AG04450 (cell line): ENCODE measurements at regions not wholly inside any gene's neighbourhood (a gene's known extent, or its start where the extent isn't known, plus 50 kb on each side); places are given as distances from the start of the nearest gene placed in this dataset.

Source experiments
- CTCF ChIA-PET: fragments of 300-600, 350-600 bp; formaldehyde crosslinking; extraction: SDS; loops from one replicate; lab custom pipeline; 2022; ENCODE audit warnings: antibody characterized with exemption, inconsistent platforms; lab: Charles Lee
- POLR2A ChIA-PET: fragments of 350-600 bp; formaldehyde crosslinking; extraction: SDS; loops from one replicate; lab custom pipeline; 2021; ENCODE audit warnings: antibody characterized with exemption, inconsistent platforms; lab: Yijun Ruan, JAX
- DNase-seq: peaks from one replicate; pipeline ENCODE4 v3.0.0-alpha.2; 2011; ENCODE audit warnings: low read depth, low spot score
- H3K27ac ChIP-seq: one replicate; pipeline ENCODE4 v1.5.1; 2012; ENCODE audit warnings: low read depth, low read length, control low read depth
- H3K27me3 ChIP-seq: one replicate; pipeline ENCODE4 v1.6.0; 2012; ENCODE audit warnings: low read length; ENCODE audit not compliant: control insufficient read depth, insufficient read depth
- H3K4me3 ChIP-seq: 2 replicates; pipeline ENCODE4 v1.5.1; 2011; ENCODE audit warnings: mild to moderate bottlenecking, low read depth, low read length, control low read depth
- H3K9me3 ChIP-seq: 2 replicates; pipeline ENCODE4 v1.5.1; 2012; ENCODE audit warnings: low read length; ENCODE audit not compliant: control insufficient read depth, insufficient read depth
- CTCF ChIP-seq: IDR thresholded peaks from 2 replicates; pipeline ENCODE4 v1.5.1; 2011; ENCODE audit warnings: low read depth, low read length, control low read depth, inconsistent platforms

DNA sequence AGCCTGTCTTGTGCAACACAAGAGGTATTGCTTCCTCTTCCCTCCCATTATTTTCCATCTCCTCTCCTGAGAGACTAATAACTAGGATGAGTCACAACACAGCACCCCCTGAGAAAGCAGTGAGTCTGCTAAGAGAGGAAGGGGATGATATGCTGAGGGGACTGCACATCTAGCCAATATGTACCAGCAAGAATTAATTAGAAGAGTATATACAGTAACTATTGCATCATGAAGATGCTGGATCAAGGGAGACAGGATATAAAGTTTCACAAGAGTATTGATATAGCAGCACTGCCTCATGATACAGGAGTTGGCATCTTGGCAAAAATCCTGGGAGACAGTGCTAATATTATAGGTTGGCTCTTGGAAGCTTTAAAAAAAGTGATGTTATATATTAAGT, 289.9 kb upstream of the RBMS1 start:
- POLR2A ChIA-PET = no interaction called here
- no peaks in the 10 kb centered on the region for H3K27me3 ChIP-seq
- no peaks in the 10 kb centered on the region for H3K9me3 ChIP-seq
- no peak overlapping the region for H3K27ac ChIP-seq
- no peak overlapping the region for H3K4me3 ChIP-seq
- CTCF ChIA-PET = no interaction called here
- no peak for TF ChIP-seq CTCF
- no peak for DNase-seq

DNA sequence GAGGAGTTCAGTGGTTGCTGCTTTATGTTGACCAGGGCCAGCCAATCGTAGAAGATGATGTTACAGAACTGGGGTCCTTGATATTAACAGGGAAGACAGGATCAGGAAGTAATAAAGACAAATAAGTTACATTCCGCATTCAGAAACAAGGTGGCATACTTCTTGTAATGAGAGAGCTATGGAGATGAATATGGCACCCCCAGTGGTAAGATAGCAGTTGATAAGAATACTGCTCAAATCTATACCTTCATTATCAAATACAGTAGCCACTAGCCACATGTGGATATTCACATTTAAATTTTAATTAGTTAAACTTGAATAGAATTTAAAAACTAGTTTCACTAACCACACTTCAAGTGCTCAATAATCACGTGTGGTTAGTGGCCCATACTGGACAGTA, 290.4 kb upstream of the RBMS1 start:
- H3K27ac ChIP-seq = no peak overlapping the region
- ChIA-PET CTCF (no interaction called here), POLR2A (no interaction called here)
- no peak overlapping the region for H3K4me3 ChIP-seq
- DNase-seq = no peak
- no peaks in the 10 kb centered on the region for H3K9me3 ChIP-seq
- H3K27me3 ChIP-seq = no peaks in the 10 kb centered on the region
- no peak for TF ChIP-seq CTCF

GRCh38 chr2:160790738-160791137, 297.1 kb upstream of the RBMS1 start:
- Histone ChIP-seq H3K4me3 (no peak overlapping the region), H3K27me3 (no peaks in the 10 kb centered on the region), H3K9me3 (no peaks in the 10 kb centered on the region), H3K27ac (no peak overlapping the region)
- POLR2A ChIA-PET = no interaction called here
- no peak for DNase-seq
- no peak for TF ChIP-seq CTCF
- CTCF ChIA-PET = no interaction called here

GRCh38 chr2:160791884-160792283, 298.3 kb upstream of the RBMS1 start:
- CTCF ChIA-PET = no interaction called here

GRCh38 chr2:160792837-160793236, 299.2 kb upstream of the RBMS1 start:
- no peak for TF ChIP-seq CTCF
- ChIA-PET POLR2A (no interaction called here), CTCF (no interaction called here)
- H3K4me3 ChIP-seq = no peak overlapping the region
- DNase-seq = no peak
- no peak overlapping the region for H3K27ac ChIP-seq
- no peaks in the 10 kb centered on the region for H3K27me3 ChIP-seq
- H3K9me3 ChIP-seq = no peaks in the 10 kb centered on the region

More at GRCh38 chr2:160791884-160792283, 298.3 kb upstream of the RBMS1 start:
- no peak overlapping the region for H3K4me3 ChIP-seq
- H3K9me3 ChIP-seq = no peaks in the 10 kb centered on the region
- POLR2A ChIA-PET = no interaction called here
- no peaks in the 10 kb centered on the region for H3K27me3 ChIP-seq
- H3K27ac ChIP-seq = no peak overlapping the region
- no peak for DNase-seq
- TF ChIP-seq CTCF = no peak
